CD4-positive, alpha-beta T cell (primary cell): ENCODE measurements at regions not wholly inside any gene's neighbourhood (a gene's known extent, or its start where the extent isn't known, plus 50 kb on each side); places are given as distances from the start of the nearest gene placed in this dataset.
A peak's percentile ranks its signal among the peaks of the same experiment; 100 is the strongest.

Experiments used
- ATAC-seq: fragments of 200-7000 bp; cut with Tn5 transposase; one replicate; pipeline ENCODE4 v1.10.0; 2022; ENCODE audit warnings: mild to moderate bottlenecking; ENCODE audit not compliant: poor library complexity
- CTCF ChIA-PET: fragments of 350-600 bp; sonication (Branson Sonifier 250); formaldehyde crosslinking; loops from one replicate; lab custom pipeline; 2021; ENCODE audit warnings: antibody characterized with exemption, inconsistent platforms; lab: Charles Lee
- POLR2A ChIA-PET: fragments of 350-600 bp; sonication (Branson Sonifier 250); formaldehyde crosslinking; loops from one replicate; lab custom pipeline; 2021; ENCODE audit warnings: antibody characterized with exemption, inconsistent platforms; lab: Charles Lee
- DNase-seq, 14 experiments: peaks; one replicate each; pipeline ENCODE4 v3.0.0-alpha.2; 2013 to 2020; ENCODE audit warnings: mixed read lengths in 2 of 14
- H3K27ac ChIP-seq, 2 donors: one replicate each; pipeline versions ENCODE4 v1.5.1 to v1.7.0; 2013; ENCODE audit warnings: low read length in 2 of 2, low read depth in 1 of 2, mild to moderate bottlenecking in 1 of 2
- H3K27me3 ChIP-seq, 2 experiments: 1 replicate in 1 of 2; 2 replicates in 1 of 2; pipeline versions ENCODE4 v1.6.1 to v1.7.0; 2013; ENCODE audit warnings: low read length in 2 of 2, control low read depth in 1 of 2, mild to moderate bottlenecking in 1 of 2, moderate library complexity in 1 of 2; ENCODE audit not compliant: insufficient read depth in 2 of 2, control insufficient read depth in 1 of 2
- H3K36me3 ChIP-seq: one replicate; pipeline ENCODE4 v1.6.1; 2013; ENCODE audit warnings: low read length, control low read depth; ENCODE audit not compliant: insufficient read depth
- H3K4me1 ChIP-seq: one replicate; pipeline ENCODE4 v1.6.1; 2013; ENCODE audit warnings: low read length, control low read depth; ENCODE audit not compliant: insufficient read depth
- H3K4me3 ChIP-seq: one replicate; pipeline ENCODE4 v1.5.1; 2013; ENCODE audit warnings: mild to moderate bottlenecking, low read length, moderate library complexity
- H3K9me3 ChIP-seq, 2 experiments: 1 replicate in 1 of 2; 2 replicates in 1 of 2; pipeline versions ENCODE4 v1.6.1 to v1.7.0; 2013; ENCODE audit warnings: low read length in 2 of 2, mild to moderate bottlenecking in 2 of 2, control low read depth in 1 of 2, moderate library complexity in 1 of 2; ENCODE audit not compliant: control insufficient read depth in 1 of 2, insufficient read depth in 1 of 2
- H3K27ac Mint-ChIP-seq: one replicate; pipeline ENCODE4 v1.8.0; 2020; ENCODE audit warnings: mixed read lengths
- H3K27me3 Mint-ChIP-seq: one replicate; pipeline ENCODE4 v1.8.0; 2021; ENCODE audit warnings: mixed read lengths
- H3K36me3 Mint-ChIP-seq: one replicate; pipeline ENCODE4 v1.8.0; 2021; ENCODE audit warnings: low read depth, mixed read lengths
- H3K4me1 Mint-ChIP-seq: one replicate; pipeline ENCODE4 v1.8.0; 2021; ENCODE audit warnings: low read depth, mixed read lengths
- H3K4me3 Mint-ChIP-seq: one replicate; pipeline ENCODE4 v1.8.0; 2020; ENCODE audit warnings: mild to moderate bottlenecking, mixed read lengths
- H3K9me3 Mint-ChIP-seq: one replicate; pipeline ENCODE4 v1.8.0; 2020; ENCODE audit warnings: mixed read lengths
- CTCF ChIP-seq: fragments of 200-600 bp; IDR thresholded peaks from one replicate; pipeline ENCODE4 v1.8.0; 2022; ENCODE audit warnings: antibody characterized with exemption, mild to moderate bottlenecking
- intact Hi-C, 2 experiments: fragments of 100-400 bp; cut with DNase I in 1 of 2; cut with micrococcal nuclease in 1 of 2; formaldehyde crosslinking; loops; one replicate each; pipeline versions ENCODE4 v1.15.1 to v1.9.0; 2023 to 2025; cut with DNase I, micrococcal nuclease

- H3K4me3 Mint-ChIP-seq: no peak overlapping the region
- no peaks in the 10 kb centered on the region for H3K9me3 Mint-ChIP-seq
- H3K27me3 Mint-ChIP-seq: peaks cover 8% of the 10 kb centered on the region
- Histone ChIP-seq H3K36me3 (no peaks in the 10 kb centered on the region), H3K27ac (no peak overlapping the region), H3K4me3 (no peak overlapping the region), H3K27me3 (no peaks in the 10 kb centered on the region), H3K9me3 (no peaks in the 10 kb centered on the region), H3K4me1 (no peaks in the 10 kb centered on the region)
- intact Hi-C loops: no loop called here
- no peaks in the 10 kb centered on the region for H3K4me1 Mint-ChIP-seq
- ATAC-seq (no peak), DNase-seq (no peak)
- no peak overlapping the region for H3K27ac Mint-ChIP-seq
- ChIA-PET POLR2A (interaction anchor here (1.4 kb wide), 1 partner anchor 132 kb away, joined by 6 read pairs; the partner anchor contains the start of gene SLC16A13), CTCF (no interaction called here)
- no peaks in the 10 kb centered on the region for H3K36me3 Mint-ChIP-seq
- TF ChIP-seq CTCF: no peak
Measured at GRCh38 chr17:6903326-6903900, 71.9 kb upstream of the TEKT1 start.

GRCh38 chr17:6908807-6909206 lies 77.3 kb upstream of the TEKT1 start:
- peaks cover 7% of the 10 kb centered on the region for H3K27me3 Mint-ChIP-seq
- POLR2A ChIA-PET: no interaction called here
- peaks cover 24% of the 10 kb centered on the region for H3K4me1 Mint-ChIP-seq
- Histone ChIP-seq H3K4me3 (no peak overlapping the region), H3K27ac (no peak overlapping the region), H3K27me3 (no peaks in the 10 kb centered on the region), H3K4me1 (peaks cover 4% of the 10 kb centered on the region), H3K36me3 (no peaks in the 10 kb centered on the region), H3K9me3 (no peaks in the 10 kb centered on the region)
- TF ChIP-seq CTCF: no peak
- H3K36me3 Mint-ChIP-seq: no peaks in the 10 kb centered on the region
- CTCF ChIA-PET: no interaction called here
- no peaks in the 10 kb centered on the region for H3K9me3 Mint-ChIP-seq
- DNase-seq (no peak), ATAC-seq (no peak)
- no peak overlapping the region for H3K4me3 Mint-ChIP-seq
- intact Hi-C loops: no loop called here
- no peak overlapping the region for H3K27ac Mint-ChIP-seq

GRCh38 chr17:6910987-6911603 lies 79.6 kb upstream of the TEKT1 start:
- H3K27me3 ChIP-seq: peaks cover 0 to 6% of the 10 kb centered on the region in 2 experiments
- peak; percentile 86 for TF ChIP-seq CTCF
- no peak overlapping the region for H3K27ac ChIP-seq
- Mint-ChIP-seq H3K27ac (no peak overlapping the region), H3K9me3 (no peaks in the 10 kb centered on the region), H3K36me3 (no peaks in the 10 kb centered on the region), H3K27me3 (peaks cover 13% of the 10 kb centered on the region), H3K4me3 (no peak overlapping the region), H3K4me1 (peaks cover 34% of the 10 kb centered on the region)
- ChIA-PET POLR2A (interaction anchor here (1.0 to 1.5 kb wide), 7 partner anchors 93 to 226 kb away, joined by 3 to 7 read pairs (median 4); partner anchors contain the start of genes RNASEK and SLC16A13), CTCF (interaction anchor here (0.7 to 1.9 kb wide), 18 partner anchors 10 to 385 kb away, joined by 3 to 43 read pairs (median 4); partner anchors contain the start of genes BCL6B, RNASEK and SLC16A13)
- H3K9me3 ChIP-seq: no peaks in the 10 kb centered on the region
- no peak overlapping the region for H3K4me3 ChIP-seq
- ATAC-seq (no peak), DNase-seq (peak in 3 of 14 experiments; percentile 55 to 67 (median 62))
- peaks cover 11% of the 10 kb centered on the region for H3K4me1 ChIP-seq
- intact Hi-C loops: loop anchor here in 1 of 2 experiments (1.0 to 10.0 kb wide), 2 partner anchors 111 to 246 kb away; no protein-coding TSS in a partner anchor
- no peaks in the 10 kb centered on the region for H3K36me3 ChIP-seq
